GM19238 (cell line): ENCODE measurements at regions not wholly inside any gene's neighbourhood (a gene's known extent, or its start where the extent isn't known, plus 50 kb on each side); places are given as distances from the start of the nearest gene placed in this dataset.

Experiments
- DNase-seq: peaks from one replicate; pipeline ENCODE4 v3.0.0; 2011; ENCODE audit warnings: low spot score; ENCODE audit not compliant: insufficient read length

GRCh38 chr4:167652267-167652666 lies 418.0 kb upstream of the SPOCK3 start:
- DNase-seq: no peak

DNA sequence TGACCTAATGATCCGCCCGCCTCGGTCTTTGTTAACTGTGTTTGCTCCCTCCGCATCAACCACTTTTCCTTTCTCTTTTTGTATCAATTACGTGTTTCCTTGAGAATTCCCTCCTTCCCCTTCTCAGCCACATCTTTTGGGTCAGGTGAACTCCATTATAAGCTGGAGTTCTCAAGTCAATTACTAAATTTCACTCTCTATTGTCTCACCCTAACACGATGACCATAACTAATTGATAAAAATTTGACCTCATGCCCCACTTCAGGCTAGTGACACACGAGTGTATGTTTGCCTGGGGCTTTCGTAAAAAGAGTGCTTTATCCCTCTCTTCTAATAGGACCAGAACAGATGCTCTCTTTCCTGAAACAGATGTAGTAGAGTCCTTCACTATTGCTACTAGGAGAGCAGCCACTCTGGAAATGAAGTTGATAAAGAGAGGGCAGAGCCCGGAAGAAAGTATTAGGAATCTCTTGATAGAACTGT lies 403.6 kb upstream of the ANXA10 start:
- no peak for DNase-seq

GRCh38 chr4:167702391-167702790 lies 389.9 kb upstream of the ANXA10 start:
- DNase-seq: no peak

GRCh38 chr4:167711517-167711916 lies 380.8 kb upstream of the ANXA10 start:
- DNase-seq: no peak

DNA sequence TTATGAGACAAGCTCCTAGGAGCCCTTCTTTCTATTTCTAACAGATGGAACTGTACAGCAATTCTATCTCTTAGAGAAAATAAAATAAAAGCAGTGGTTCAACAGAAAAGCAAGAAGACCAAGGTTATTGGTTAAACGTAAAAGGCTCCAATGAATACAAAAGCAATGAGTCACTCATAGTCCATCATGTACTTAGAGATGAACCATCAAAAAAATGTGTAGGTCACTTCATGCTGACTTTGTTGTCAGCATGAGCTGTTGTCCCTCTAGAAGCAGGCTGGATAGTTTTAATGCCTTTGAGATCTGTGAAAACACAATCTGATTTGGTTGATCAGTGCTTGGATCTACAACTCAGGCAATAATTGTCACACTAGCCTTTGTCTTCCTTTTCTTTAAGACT lies 378.6 kb upstream of the ANXA10 start:
- no peak for DNase-seq

DNA sequence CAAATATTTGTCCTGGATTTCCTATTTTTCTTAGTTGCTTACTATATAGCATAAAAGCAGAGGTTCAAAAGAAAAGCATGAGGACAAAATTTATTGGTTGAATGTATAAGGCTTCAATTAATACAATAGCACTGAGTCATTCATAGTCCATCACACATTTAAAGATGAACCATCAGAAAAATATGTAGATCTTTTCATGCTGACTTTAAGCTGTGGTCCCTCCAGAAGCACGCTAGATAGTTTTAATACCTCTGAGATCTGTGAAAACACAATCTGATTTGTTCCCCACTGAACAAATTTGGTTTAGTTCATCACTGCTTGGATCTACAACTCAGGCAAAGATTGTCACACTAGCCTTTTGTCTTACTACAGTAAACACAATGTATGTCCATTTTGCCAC lies 377.2 kb upstream of the ANXA10 start:
- no peak for DNase-seq

DNA sequence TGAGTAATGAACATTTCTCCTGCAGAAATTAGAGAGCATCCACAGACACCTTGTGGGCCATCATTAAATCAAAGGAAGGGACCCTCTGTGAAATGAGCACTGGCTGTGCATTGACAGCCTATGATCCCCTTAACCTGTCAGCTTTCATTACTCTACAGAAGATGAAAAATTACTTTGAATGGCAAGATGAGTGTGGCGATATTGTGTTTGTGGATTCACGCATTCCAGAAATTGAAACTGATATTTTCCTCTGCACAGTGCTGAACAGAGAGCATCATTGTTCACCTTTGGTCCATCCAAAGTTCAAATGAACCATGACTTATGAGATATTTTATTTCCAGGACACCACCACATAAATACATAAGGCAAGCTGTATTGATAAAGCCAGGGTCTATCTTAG lies 374.8 kb upstream of the ANXA10 start:
- no peak for DNase-seq

GRCh38 chr4:167721617-167722486 lies 370.5 kb upstream of the ANXA10 start:
- DNase-seq: no peak

DNA sequence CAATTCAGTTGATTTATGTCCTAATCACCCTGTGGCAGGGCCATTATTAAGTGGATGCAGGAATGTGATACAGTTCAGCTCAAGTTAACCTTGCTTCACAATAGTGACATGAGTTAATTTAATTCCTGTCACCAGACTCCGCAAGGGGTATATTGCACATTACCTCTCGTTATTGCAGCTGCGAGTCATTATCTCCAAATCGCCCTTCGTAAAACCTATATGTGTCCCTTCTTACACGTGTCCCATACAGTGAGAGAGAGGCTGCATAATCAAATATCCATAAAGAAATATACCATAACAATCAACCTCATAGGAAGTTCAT lies 369.9 kb upstream of the ANXA10 start:
- DNase-seq: no peak

GRCh38 chr4:167724941-167725340 lies 367.4 kb upstream of the ANXA10 start:
- DNase-seq: no peak

DNA sequence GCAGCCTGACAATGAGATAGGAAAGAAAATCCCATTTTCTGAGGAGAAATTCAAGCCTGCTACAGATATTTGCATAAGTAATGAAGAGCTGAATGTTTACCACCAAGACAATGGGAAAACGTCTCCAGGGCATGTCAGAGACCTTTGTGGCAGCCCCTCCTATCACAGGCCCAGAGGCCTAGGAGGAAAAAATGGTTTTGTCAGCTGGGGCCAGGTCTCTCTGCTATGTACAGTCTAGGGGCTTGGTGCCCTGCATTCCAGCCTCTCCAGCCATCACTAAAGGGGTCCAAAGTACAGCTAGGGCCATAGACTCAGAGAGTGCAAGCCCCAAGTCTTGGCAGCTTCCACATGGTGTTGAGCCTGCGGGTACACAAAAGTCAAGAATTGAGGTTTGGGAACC lies 361.6 kb upstream of the ANXA10 start:
- DNase-seq: no peak

GRCh38 chr4:167745024-167745687 lies 347.2 kb upstream of the ANXA10 start:
- DNase-seq: no peak

DNA sequence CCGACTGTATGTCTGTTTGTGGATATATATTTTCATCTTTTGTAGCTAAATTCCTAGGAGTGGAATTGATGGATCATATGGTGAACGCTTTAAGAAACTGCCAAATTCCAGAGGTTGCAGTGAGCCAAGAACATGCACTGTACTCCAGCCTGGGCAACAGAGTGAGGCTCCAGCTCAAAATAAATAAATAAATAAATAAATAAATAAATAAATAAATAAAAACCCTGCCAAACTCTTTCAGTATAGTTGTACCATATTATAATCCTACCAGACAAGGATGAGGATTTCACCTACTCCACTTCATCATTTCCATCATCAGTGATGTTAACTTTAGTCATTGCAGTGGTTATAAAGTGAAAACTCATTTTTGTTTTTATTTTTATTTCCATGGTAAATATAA lies 325.1 kb upstream of the ANXA10 start:
- no peak for DNase-seq

DNA sequence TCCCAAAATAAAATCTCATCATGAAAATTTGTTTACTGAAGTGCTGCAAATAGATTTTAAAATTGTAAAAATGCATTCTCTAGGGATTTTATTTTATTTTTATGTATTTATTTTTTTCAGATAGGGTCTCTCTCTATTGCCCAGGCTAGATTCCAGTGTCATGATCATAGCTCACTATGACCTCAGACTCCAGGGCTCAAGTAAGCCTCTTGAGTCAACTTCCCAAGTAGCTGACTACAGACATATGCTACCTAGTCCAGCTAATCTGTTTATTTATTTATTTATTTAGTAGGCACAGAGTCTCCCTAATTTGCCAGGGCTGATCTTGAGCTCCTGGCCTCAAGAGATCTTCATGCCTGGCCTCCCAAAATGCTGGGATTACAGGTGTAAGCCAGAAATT lies 317.7 kb upstream of the ANXA10 start:
- DNase-seq: no peak

- DNase-seq: no peak
These were observed 317.0 kb upstream of the ANXA10 start for GRCh38 chr4:167775375-167775774.

DNA sequence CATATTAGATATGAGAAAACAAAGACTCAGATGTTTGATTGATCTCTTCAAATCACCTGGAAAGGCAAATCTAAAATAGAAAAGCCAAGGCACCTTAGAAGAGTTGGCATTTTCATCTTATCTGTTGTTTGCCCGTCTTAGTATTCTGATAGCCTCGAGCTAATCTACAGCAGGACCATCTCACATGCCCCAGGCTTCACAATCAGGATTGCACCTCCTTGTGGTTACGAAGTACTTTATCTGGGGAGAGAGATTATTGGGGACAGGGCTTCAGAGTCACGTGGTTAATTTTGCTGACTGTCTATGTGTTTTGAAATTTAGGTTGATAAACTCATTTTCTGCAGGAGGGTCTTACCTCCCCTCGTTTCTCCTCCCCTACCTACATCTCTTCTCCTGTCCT lies 313.1 kb upstream of the ANXA10 start:
- no peak for DNase-seq

- no peak for DNase-seq
These were observed 312.5 kb upstream of the ANXA10 start for GRCh38 chr4:167779864-167780263.

DNA sequence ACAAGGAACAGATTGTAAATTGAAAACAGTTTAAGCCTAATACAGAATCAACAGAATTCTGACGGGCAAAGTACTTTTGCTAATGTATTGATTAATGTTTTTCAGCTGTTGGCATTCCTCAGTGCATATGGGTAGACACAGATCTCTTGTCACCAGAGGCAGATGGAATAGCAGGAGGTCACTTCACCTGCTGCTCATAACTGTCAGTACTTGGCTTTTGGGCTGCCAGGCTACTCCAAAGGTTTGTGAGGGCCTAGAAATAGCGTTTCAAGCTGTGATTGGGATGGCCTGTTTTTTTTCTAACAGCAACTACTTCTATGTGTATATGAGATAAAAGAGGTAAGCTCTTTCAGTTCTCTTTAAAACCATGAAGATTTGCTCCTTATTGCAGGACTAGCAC lies 307.5 kb upstream of the ANXA10 start:
- no peak for DNase-seq

DNA sequence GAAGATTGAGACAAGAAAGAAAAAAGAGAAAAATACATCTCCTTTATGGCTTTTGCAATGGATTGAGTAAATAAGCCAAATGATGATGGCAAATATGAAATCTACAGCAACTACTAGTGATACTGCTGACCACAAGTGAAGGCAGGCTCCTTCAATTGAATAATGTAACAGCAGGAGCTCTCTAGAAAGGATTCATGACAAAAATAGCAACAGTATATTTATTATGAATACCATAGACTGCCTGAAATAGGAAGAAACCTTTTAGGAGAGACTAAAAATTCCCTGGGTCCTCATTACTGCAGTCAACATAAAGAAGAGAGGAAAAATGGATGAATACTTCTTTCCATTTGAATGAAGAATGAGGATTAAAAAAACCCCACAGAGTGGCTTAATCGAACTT lies 306.8 kb upstream of the ANXA10 start:
- DNase-seq: no peak

DNA sequence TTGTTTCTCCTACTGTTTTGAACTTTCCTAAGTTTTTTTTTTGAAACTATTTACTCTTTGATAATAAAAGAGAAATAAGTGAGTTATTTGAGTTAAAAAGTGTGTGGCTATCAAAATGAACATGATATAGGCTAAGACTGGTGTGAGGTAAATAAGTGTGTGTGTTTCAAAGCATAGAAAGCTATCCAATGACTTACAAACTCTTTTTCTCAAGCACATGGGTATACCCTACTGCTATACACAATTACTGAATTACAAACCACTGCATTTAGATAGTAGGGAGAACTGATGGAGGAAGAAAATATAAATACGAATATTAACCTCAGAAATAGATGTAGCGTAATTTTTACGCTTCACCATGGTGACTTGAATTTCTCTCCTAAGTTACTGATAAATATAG lies 305.8 kb upstream of the ANXA10 start:
- no peak for DNase-seq

- no peak for DNase-seq
These were observed 305.1 kb upstream of the ANXA10 start for GRCh38 chr4:167787231-167787630.

DNA sequence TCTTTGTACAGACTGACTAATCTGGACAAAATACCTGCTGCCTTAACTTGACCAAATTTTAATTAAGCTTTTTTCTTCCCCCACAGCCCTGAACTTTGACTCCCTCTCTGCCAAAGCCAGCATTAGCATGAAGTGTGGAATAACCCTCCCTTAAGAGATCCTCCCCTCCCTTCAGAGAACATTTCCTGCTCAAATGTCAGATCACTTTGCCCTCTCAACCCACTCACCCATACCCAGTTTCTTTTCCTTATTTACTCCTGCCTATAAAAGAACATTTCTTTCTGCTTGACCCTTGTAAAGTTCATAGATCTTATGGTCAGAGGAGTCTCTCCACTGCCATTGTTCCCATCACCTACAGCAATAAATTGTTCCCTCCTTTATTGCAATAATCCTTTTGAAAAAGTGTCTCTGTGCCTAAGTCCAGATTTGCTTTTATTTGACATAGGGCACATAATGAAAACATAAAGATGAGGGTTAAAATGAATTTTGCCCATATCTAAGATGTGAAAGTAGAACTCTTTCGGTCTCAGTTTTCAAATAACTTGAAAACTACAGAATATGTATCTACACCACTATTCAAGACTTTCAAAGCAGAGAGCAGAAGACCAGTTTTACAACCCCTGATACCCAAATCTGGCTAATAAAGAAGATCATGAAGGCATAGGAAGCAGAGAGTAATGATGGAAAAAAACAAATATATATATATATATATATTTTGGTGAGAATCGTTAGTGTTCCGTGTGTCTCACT lies 289.7 kb upstream of the ANXA10 start:
- no peak for DNase-seq
